Spinal cord (tissue), 9 donors: ENCODE measurements at regions not wholly inside any gene's neighbourhood (a gene's known extent, or its start where the extent isn't known, plus 50 kb on each side); places are given as distances from the start of the nearest gene placed in this dataset.

Source experiments
- DNase-seq, 6 donors: peaks; one replicate each; pipeline versions ENCODE4 v3.0.0 to v3.0.0-alpha.2; 2013 to 2015; ENCODE audit warnings: low spot score in 6 of 6, low read depth in 4 of 6
- H3K27ac ChIP-seq: one replicate; pipeline ENCODE4 v1.5.1; 2013; ENCODE audit warnings: low read depth, low read length, control low read depth
- H3K27me3 ChIP-seq: one replicate; pipeline ENCODE4 v1.6.1; 2013; ENCODE audit warnings: low read length; ENCODE audit not compliant: control insufficient read depth, insufficient read depth
- H3K36me3 ChIP-seq: one replicate; pipeline ENCODE4 v1.6.1; 2013; ENCODE audit warnings: low read length; ENCODE audit not compliant: control insufficient read depth, insufficient read depth
- H3K4me1 ChIP-seq: one replicate; pipeline ENCODE4 v1.6.1; 2013; ENCODE audit warnings: low read length; ENCODE audit not compliant: control insufficient read depth, insufficient read depth
- H3K4me3 ChIP-seq: one replicate; pipeline ENCODE4 v1.5.1; 2013; ENCODE audit warnings: low read depth, low read length, control low read depth
- H3K9me3 ChIP-seq: one replicate; pipeline ENCODE4 v1.6.1; 2013; ENCODE audit warnings: low read length; ENCODE audit not compliant: control insufficient read depth, insufficient read depth
- WGBS: methylation state at CpG from one replicate; pipeline ENCODE4 v1.1.5; 2013; ENCODE audit warnings: missing lambda C conversion rate; ENCODE audit not compliant: insufficient coverage; 5-methylcytosine and 5-hydroxymethylcytosine counted together
- donor health status: healthy.

DNA sequence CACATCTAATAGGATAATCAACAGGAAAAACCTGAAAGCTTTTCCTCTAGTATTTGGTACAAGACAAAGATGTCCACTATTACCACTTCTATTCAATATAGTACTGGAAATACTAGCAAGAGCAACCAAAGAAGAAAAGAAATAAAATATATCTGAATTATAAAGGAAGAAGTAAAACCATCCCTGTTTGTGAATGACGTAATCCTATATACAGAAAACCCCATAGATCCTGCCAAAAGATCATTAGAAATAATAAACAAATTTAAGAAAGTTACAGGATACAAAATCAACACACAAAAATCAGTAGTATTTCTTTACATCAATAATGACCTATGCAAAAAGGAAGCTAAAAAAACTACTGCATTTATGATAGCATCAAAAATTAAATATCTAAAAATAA, 1191.3 kb upstream of the C9orf72 start:
- WGBS: no CpG with 5 or more reads among the region's 1 CpG
- no peak overlapping the region for H3K27ac ChIP-seq
- no peak for DNase-seq
- H3K9me3 ChIP-seq: peaks cover 2% of the 10 kb centered on the region
- H3K4me1 ChIP-seq: no peaks in the 10 kb centered on the region
- H3K4me3 ChIP-seq: no peak overlapping the region
- no peaks in the 10 kb centered on the region for H3K27me3 ChIP-seq
- no peaks in the 10 kb centered on the region for H3K36me3 ChIP-seq

DNA sequence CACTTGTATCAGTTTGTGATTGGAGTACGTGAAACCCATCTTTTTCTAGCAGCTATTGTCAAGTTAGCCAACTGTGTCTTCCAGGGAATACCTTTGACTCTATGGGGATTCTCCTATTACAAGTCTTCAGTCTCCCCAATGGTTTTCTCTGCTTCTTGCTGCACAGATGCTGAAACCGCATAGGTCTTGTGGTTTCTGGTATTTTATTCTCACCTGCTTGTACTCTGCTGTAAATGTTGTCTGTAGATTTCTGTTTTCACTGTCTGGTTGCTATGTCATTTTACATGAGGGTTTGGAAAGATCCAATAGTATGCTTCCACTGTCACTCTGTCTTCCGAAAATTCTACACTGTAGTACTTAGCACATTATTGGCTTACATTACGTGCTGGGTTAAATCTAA, 1196.9 kb upstream of the C9orf72 start:
- Histone ChIP-seq H3K27ac (no peak overlapping the region), H3K4me3 (no peak overlapping the region), H3K4me1 (no peaks in the 10 kb centered on the region), H3K36me3 (no peaks in the 10 kb centered on the region), H3K9me3 (peaks cover under 1% of the 10 kb centered on the region), H3K27me3 (no peaks in the 10 kb centered on the region)
- no peak for DNase-seq
- WGBS: 100% methylated on average over 1 of the region's 4 CpGs

DNA sequence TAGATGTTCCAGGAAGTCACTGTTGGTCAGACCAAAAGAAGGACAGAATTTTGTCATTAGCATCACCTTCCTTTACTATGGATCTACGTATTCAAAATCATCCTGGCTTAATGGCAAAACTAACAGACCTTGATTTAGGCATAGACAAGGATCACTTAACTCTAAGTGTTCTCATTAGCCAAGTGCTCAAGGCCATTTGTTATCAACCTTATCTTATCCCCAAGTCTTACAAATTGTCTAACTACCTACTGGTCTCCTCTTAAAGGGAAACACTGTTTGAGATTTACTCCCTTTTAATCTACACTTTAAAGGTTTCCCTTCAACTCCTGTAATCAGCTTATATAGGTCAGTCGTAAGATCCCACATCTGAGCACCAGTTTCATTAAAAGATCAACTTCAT, 1197.5 kb upstream of the C9orf72 start:
- H3K4me3 ChIP-seq: no peak overlapping the region
- no peaks in the 10 kb centered on the region for H3K9me3 ChIP-seq
- no peak for DNase-seq
- no peaks in the 10 kb centered on the region for H3K4me1 ChIP-seq
- H3K27ac ChIP-seq: no peak overlapping the region
- WGBS: 80% methylated on average over 1 of the region's 2 CpGs
- no peaks in the 10 kb centered on the region for H3K36me3 ChIP-seq
- no peaks in the 10 kb centered on the region for H3K27me3 ChIP-seq

DNA sequence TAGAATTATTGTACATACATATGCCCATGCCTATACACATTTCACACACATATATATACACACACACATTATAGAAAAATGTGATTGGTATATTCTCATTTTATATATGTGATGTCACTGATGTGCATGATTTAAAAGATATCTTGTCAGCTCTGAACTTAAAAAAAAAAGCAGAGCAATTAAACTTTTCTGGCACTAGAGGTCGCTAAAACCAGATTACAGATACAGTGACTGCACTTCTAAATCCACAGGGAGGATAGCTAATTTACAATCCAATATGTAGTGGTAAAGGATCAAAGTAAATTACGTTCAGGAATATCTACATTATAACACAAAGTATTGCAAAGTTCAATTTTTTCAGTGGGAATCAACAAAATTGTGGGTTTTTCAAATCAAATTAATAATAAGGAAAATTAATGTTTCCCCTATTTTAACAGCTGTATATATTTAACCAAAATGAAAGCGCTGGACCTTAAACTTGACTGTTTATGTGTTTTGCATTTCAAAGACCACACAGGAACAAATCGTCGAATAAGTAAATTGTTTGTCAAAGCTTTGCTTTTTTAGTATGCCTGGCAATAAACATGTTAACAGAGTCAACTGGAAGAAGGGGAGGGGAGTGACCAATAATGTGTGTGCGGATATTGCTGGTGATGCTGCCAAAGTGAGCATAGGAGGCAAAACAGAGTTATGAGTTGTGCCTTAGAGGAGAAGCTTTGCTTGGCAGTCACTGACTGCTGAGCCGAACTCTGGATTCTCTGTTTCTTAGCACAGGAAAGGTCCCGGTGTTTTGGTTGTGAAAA, 1201.4 kb upstream of the C9orf72 start:
- H3K9me3 ChIP-seq: no peaks in the 10 kb centered on the region
- H3K36me3 ChIP-seq: no peaks in the 10 kb centered on the region
- 30% methylated on average over 5 of the region's 8 CpGs for WGBS
- H3K4me3 ChIP-seq: no peak overlapping the region
- no peaks in the 10 kb centered on the region for H3K4me1 ChIP-seq
- no peak overlapping the region for H3K27ac ChIP-seq
- no peaks in the 10 kb centered on the region for H3K27me3 ChIP-seq
- peak in 5 of 6 donors; percentile 13 to 82 (median 26) for DNase-seq

DNA sequence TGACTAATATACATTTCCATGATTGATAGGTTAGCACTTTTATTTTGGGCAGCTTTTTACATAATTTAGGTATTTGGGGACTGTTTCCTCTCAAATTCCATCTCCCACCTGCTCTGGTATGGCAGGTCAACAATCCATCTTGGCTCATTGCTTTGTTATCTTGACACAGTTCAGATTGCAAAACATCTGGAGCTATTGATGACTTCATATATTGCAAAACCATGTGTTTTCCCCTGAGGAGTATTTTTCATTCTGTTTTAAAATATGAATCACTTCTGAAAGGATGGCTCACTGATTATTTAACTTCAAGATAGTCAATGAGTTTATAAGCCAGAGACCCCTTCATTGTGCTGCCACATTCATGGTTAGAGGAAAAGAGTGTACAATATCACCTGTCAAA, 1206.0 kb upstream of the C9orf72 start:
- Histone ChIP-seq H3K4me1 (no peaks in the 10 kb centered on the region), H3K36me3 (no peaks in the 10 kb centered on the region), H3K27me3 (no peaks in the 10 kb centered on the region), H3K4me3 (no peak overlapping the region), H3K9me3 (no peaks in the 10 kb centered on the region), H3K27ac (no peak overlapping the region)
- no peak for DNase-seq

DNA sequence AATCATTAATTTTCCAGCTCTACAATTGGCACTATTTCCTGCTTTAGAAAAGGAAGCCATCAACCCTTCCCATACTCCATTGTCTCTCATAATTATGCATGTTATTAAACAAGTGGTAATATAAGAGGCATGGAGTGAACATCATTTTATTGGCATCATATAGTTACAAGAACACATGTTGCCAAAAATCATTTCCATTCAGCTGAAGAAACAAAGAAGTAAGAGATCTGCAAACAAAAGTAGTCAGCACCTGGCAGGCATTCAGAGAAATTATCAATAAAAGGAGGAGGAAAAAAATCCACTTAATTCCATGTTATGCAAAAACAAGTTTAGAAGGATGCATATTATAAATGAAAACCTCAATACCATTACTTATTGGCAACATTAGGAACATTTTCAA, 1208.2 kb upstream of the C9orf72 start:
- Histone ChIP-seq H3K27me3 (no peaks in the 10 kb centered on the region), H3K4me3 (no peak overlapping the region), H3K9me3 (no peaks in the 10 kb centered on the region), H3K36me3 (no peaks in the 10 kb centered on the region), H3K4me1 (no peaks in the 10 kb centered on the region), H3K27ac (no peak overlapping the region)
- DNase-seq: peak in 1 of 6 donors; percentile 35

DNA sequence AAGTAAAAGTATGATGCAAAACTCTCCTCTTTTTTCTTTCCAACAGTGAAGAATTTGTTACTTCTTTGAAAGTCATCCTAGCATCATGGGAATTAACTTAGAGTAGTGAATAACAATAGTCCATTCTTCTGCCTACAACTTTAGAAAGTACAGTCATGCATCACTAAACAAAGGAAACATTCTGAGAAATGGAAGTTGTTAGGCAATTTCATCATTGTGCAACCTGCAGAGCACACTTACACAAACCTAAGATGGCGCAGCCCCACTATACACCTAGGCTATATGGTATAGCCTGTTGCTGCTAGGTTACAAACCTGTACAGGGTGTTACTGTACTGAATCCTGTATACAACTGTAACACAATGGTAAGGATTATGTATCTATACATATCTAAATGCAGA, 1209.3 kb upstream of the C9orf72 start:
- Histone ChIP-seq H3K27ac (no peak overlapping the region), H3K36me3 (no peaks in the 10 kb centered on the region), H3K9me3 (no peaks in the 10 kb centered on the region), H3K4me3 (no peak overlapping the region), H3K4me1 (no peaks in the 10 kb centered on the region), H3K27me3 (no peaks in the 10 kb centered on the region)
- WGBS: no CpG with 5 or more reads among the region's 1 CpG
- no peak for DNase-seq

DNA sequence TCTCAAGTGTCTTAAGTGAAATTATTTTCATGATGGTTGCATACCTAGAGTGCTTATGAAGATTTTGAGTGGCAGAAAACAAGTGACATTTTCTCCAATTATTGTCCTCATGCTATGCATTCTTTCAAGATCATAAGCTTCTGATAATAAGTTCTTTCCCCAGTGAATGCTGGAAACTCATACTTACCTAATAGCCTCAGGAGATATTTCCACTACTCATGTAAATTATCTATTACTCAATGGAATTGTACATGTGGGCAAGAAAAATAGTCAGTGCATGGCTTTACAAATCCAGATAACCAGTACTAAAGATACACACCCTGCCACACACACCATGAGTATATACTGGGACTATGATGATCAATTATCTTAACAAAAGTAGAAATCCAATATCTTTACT, 1219.4 kb upstream of the C9orf72 start:
- Histone ChIP-seq H3K9me3 (no peaks in the 10 kb centered on the region), H3K4me1 (no peaks in the 10 kb centered on the region), H3K27me3 (no peaks in the 10 kb centered on the region), H3K4me3 (no peak overlapping the region), H3K27ac (no peak overlapping the region), H3K36me3 (no peaks in the 10 kb centered on the region)
- no peak for DNase-seq

DNA sequence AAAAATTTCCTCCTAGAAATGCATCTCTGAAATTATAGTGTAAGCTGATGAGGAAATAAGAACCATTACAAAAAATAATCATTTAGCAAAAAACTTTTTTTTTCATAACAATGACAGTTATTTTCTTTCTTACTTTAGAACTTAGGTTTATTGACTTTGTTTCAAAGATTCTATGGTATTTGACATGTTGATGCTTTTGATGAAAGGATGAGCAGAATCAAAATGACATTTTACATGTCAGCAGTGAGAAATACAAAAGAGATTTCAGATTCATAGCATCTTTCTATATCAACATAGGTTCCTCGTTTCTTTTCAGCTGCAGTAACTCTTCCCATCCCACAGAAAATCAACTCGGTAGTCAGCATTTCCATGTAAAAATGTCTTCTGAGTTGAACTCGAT, 1226.6 kb upstream of the C9orf72 start:
- no CpG with 5 or more reads among the region's 3 CpGs for WGBS
- H3K4me3 ChIP-seq: no peak overlapping the region
- H3K9me3 ChIP-seq: no peaks in the 10 kb centered on the region
- H3K4me1 ChIP-seq: no peaks in the 10 kb centered on the region
- H3K27me3 ChIP-seq: no peaks in the 10 kb centered on the region
- DNase-seq: no peak
- no peak overlapping the region for H3K27ac ChIP-seq
- no peaks in the 10 kb centered on the region for H3K36me3 ChIP-seq

DNA sequence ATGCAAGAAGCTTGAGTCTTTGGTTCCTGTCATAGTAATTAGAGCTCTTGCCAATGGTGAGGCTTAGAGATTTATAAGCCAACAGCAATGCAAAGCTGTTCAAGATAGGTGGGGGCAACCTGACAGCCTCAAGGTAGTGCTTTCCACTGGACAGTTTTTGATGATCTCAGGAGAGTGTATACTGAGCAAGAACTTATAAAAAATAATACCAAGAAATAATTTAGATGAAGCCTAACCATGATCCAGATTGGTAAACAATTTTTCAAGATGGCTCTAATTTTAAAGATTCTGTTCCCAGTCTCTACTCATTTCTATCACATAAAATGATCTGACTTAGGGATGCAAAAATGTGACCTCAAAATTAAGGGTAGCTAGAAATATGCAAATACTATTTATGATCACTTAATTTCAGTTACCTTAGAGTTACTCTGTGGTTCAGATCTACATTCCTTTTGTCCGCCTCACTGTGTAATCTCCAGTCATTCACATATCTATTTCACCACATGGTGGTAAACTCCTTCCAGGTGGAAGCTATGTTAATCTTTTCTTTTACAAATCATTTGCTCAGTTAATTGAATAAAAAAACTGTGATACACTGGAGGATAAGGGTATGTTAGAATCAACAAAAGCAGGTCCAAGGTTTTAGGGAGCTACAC, 1228.0 kb upstream of the C9orf72 start:
- no CpG with 5 or more reads among the region's 1 CpG for WGBS
- Histone ChIP-seq H3K4me3 (no peak overlapping the region), H3K36me3 (no peaks in the 10 kb centered on the region), H3K27ac (no peak overlapping the region), H3K27me3 (no peaks in the 10 kb centered on the region), H3K4me1 (no peaks in the 10 kb centered on the region), H3K9me3 (no peaks in the 10 kb centered on the region)
- no peak for DNase-seq
